GM12875 (cell line): ENCODE measurements at regions not wholly inside any gene's neighbourhood (a gene's known extent, or its start where the extent isn't known, plus 50 kb on each side); places are given as distances from the start of the nearest gene placed in this dataset.

Experiments used
- H3K4me3 ChIP-seq: one replicate; pipeline ENCODE4 v1.5.1; 2011; ENCODE audit warnings: low read depth, low read length, control low read depth
- TF ChIP-seq, protein P1 (sequence below): IDR thresholded peaks from 2 replicates; pipeline ENCODE4 v1.5.1; 2011; ENCODE audit warnings: low read depth, mild to moderate bottlenecking, control low read depth, inconsistent platforms, low read length, moderate library complexity, borderline replicate concordance; ENCODE audit not compliant: insufficient read depth

GRCh38 chr2:18724371-18725145, 135.2 kb upstream of the NT5C1B start:
- no peak overlapping the region for H3K4me3 ChIP-seq
- TF ChIP-seq, protein P1, sequence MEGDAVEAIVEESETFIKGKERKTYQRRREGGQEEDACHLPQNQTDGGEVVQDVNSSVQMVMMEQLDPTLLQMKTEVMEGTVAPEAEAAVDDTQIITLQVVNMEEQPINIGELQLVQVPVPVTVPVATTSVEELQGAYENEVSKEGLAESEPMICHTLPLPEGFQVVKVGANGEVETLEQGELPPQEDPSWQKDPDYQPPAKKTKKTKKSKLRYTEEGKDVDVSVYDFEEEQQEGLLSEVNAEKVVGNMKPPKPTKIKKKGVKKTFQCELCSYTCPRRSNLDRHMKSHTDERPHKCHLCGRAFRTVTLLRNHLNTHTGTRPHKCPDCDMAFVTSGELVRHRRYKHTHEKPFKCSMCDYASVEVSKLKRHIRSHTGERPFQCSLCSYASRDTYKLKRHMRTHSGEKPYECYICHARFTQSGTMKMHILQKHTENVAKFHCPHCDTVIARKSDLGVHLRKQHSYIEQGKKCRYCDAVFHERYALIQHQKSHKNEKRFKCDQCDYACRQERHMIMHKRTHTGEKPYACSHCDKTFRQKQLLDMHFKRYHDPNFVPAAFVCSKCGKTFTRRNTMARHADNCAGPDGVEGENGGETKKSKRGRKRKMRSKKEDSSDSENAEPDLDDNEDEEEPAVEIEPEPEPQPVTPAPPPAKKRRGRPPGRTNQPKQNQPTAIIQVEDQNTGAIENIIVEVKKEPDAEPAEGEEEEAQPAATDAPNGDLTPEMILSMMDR: no peak

DNA sequence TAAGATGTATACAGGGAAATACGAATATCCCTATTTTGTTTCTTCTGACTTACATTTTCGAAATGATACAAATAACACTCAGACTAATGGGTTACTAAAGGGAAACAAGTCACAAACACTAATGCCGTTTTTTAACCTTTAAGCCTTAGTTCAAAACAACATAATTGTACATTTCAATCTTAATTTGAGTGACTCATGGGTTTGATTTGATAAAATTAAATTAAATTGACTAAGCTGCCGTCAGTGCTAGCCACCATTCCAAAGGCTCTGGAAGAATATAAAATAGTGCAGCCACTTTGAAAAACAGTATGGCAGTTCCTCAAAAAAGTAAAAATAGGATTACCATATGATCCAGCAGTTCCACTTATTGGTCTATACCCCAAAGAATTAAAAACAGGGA, 133.8 kb upstream of the NT5C1B start:
- no peak overlapping the region for H3K4me3 ChIP-seq
- TF ChIP-seq, protein P1: no peak

GRCh38 chr2:18722101-18722500, 132.7 kb upstream of the NT5C1B start:
- TF ChIP-seq, protein P1: no peak

GRCh38 chr2:18721038-18721922, 131.9 kb upstream of the NT5C1B start:
- no peak overlapping the region for H3K4me3 ChIP-seq
- TF ChIP-seq, protein P1: no peak

More at GRCh38 chr2:18722101-18722500, 132.7 kb upstream of the NT5C1B start:
- no peak overlapping the region for H3K4me3 ChIP-seq

- H3K4me3 ChIP-seq: no peak overlapping the region
- TF ChIP-seq, protein P1: no peak
Measured at GRCh38 chr2:18719978-18720775, 130.8 kb upstream of the NT5C1B start.

DNA sequence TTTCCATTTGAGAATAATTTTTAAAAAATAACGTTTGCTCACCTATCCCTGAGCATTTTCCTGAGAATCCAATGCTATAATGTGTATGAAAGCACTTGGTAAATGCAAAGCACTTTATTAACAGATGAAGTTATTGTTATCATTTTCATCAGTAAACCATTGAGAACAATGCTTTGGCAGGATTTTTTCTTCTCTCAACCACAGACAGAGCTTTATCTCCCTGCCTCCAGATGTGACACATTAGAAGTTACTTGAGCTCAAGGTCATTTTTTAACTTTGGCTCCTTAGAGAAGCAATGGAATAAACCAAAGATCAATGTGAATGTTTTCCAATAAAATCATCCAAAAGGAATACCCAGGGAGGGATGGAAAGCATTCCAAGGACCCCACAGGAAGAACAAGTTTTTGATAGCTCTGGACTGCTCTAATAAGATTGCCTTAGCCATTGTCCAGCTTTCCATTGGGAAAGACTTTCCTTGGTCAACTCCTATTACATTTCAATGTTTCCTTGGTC, 118.9 kb upstream of the NT5C1B start:
- TF ChIP-seq, protein P1: no peak
- no peak overlapping the region for H3K4me3 ChIP-seq
